ENCODE measurements at regions not wholly inside any gene's neighbourhood (a gene's known extent, or its start where the extent isn't known, plus 50 kb on each side); places are given as distances from the start of the nearest gene placed in this dataset.
A peak's percentile ranks its signal among the peaks of the same experiment; 100 is the strongest.

GRCh38 chr9:99375481-99375880 lies 153.4 kb downstream of the SEC61B start:
- Histone ChIP-seq H3K9me2 (no peaks in the 10 kb centered on the region), H3K36me3 (replicated peaks in 1 of 2; ENCODE audit: control insufficient read depth in 1 of 2, insufficient read depth in 2 of 2, low read length in 1 of 2) (no peaks in the 10 kb centered on the region), H2AFZ (ENCODE audit: low read depth) (no peak overlapping the region), H3K9me3 (no peaks in the 10 kb centered on the region), H3K9ac (no peak overlapping the region), H3K4me3 (ENCODE audit: low read depth in 2 of 2, low read length in 1 of 2) (no peak overlapping the region), H3K79me2 (ENCODE audit: insufficient read depth) (no peaks in the 10 kb centered on the region), H3F3A (replicated peaks; ENCODE audit: insufficient read depth) (no peaks in the 10 kb centered on the region), H3K4me1 (ENCODE audit: control insufficient read depth in 1 of 2, insufficient read depth in 2 of 2, low read depth in 1 of 2, low read length in 1 of 2) (peaks cover 6 to 8% of the 10 kb centered on the region in 2 experiments; a peak in 2 of 4 replicates), H4K20me1 (ENCODE audit: insufficient read depth) (no peaks in the 10 kb centered on the region), H3K27ac (ENCODE audit: low read depth in 2 of 2, low read length in 1 of 2) (no peak overlapping the region), H3K4me2 (peak overlapping the region; percentile 55), H3K27me3 (ENCODE audit: insufficient read depth) (no peaks in the 10 kb centered on the region)
- DNase-seq = no peak
- 48% methylated on average over 3 of the region's 3 CpGs for WGBS (ENCODE audit: low lambda C conversion rate)
- ChIA-PET CTCF (interaction anchor here (1.9 kb wide), 1 partner anchor 11 kb away, joined by 4 read pairs; no protein-coding TSS in a partner anchor), POLR2A (no interaction called here)
- TF ChIP-seq NRF1 (IDR thresholded peaks at IDR 0.05; ENCODE audit: low read depth, low read length) (no peak), GABPA (IDR thresholded peaks at IDR 0.05; ENCODE audit: low read depth) (no peak), ELF1 (IDR thresholded peaks at IDR 0.05) (no peak), TEAD4 (IDR thresholded peaks at IDR 0.05; ENCODE audit: borderline replicate concordance, insufficient read depth) (no peak), NFIC (IDR thresholded peaks at IDR 0.05; ENCODE audit: borderline replicate concordance) (peak; percentile 75), IRF3 (IDR thresholded peaks at IDR 0.05; ENCODE audit: low read depth, low read length) (no peak), FOXM1 (IDR thresholded peaks at IDR 0.05; ENCODE audit: low read depth) (no peak), TCF12 (IDR thresholded peaks at IDR 0.05) (peak; percentile 13; the same call in 1 of the 2 replicates), ZBTB33 (IDR thresholded peaks at IDR 0.05; ENCODE audit: borderline replicate concordance, low read depth) (no peak), CTCF (IDR thresholded peaks at IDR 0.05) (no peak), GATA2 (CRISPR knock-in tag; IDR thresholded peaks at IDR 0.05) (peak; percentile 23; the same call in 1 of the 2 replicates)
